ENCODE measurements at regions not wholly inside any gene's neighbourhood (a gene's known extent, or its start where the extent isn't known, plus 50 kb on each side); places are given as distances from the start of the nearest gene placed in this dataset.

DNA sequence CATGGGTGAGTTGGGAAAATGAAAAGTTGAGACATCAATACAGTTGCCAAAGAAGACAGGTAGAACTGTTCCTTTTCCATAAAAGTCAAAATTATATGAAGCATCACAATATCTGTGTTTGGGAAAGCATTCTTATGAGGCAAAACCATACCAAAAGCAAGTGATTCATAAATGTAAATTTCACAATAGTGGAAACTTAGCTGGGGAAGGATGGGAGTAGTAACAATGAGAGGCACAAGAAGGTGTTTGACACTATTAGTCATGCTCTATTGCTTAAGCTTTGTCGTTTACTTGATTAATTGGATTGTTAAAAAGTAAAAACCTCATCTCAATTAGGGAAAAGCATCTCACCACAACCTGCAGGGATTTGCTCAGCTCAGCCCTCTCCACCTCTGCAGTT is 240.2 kb downstream of the C7orf25 start:
- no peaks in the 10 kb centered on the region for H3K36me3 Mint-ChIP-seq (ENCODE audit: low read depth)
- POLR2A ChIA-PET, result no interaction called here
- TF ChIP-seq, protein P1, sequence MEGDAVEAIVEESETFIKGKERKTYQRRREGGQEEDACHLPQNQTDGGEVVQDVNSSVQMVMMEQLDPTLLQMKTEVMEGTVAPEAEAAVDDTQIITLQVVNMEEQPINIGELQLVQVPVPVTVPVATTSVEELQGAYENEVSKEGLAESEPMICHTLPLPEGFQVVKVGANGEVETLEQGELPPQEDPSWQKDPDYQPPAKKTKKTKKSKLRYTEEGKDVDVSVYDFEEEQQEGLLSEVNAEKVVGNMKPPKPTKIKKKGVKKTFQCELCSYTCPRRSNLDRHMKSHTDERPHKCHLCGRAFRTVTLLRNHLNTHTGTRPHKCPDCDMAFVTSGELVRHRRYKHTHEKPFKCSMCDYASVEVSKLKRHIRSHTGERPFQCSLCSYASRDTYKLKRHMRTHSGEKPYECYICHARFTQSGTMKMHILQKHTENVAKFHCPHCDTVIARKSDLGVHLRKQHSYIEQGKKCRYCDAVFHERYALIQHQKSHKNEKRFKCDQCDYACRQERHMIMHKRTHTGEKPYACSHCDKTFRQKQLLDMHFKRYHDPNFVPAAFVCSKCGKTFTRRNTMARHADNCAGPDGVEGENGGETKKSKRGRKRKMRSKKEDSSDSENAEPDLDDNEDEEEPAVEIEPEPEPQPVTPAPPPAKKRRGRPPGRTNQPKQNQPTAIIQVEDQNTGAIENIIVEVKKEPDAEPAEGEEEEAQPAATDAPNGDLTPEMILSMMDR (IDR thresholded peaks at IDR 0.05), result no peak

DNA sequence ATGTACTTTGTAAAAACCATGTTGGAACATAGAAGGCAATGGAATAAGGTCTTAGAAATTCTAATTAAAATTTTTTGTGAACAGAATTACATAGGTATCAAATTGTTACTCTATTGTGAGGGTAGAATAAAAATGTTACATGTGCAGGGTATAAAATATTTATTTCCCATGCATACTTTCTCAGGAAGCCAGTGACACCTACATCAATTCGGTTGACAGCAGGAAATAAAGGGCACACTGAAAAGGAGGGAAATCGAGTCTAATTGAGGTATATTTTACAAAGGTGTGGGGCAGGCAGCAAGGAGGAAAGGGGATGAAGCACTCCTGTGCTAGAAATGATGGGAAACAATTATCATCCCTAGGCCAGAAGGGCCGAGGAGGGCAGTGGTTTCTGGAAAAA is 244.9 kb downstream of the C7orf25 start:
- CTCF ChIA-PET, result no interaction called here
- TF ChIP-seq, protein P1 (IDR thresholded peaks at IDR 0.05), result no peak
- H3K27ac Mint-ChIP-seq, result no peak overlapping the region
- no peak overlapping the region for H3K4me3 Mint-ChIP-seq
- intact Hi-C loops (cut with micrococcal nuclease), result no loop called here
- POLR2A ChIA-PET, result no interaction called here
- no peaks in the 10 kb centered on the region for H3K27me3 Mint-ChIP-seq
- no peak for DNase-seq
- no peak for ATAC-seq
- H3K4me1 Mint-ChIP-seq (ENCODE audit: low read depth), result no peaks in the 10 kb centered on the region
- peaks cover 20% of the 10 kb centered on the region for H3K9me3 Mint-ChIP-seq
- H3K36me3 Mint-ChIP-seq (ENCODE audit: low read depth), result no peaks in the 10 kb centered on the region

More for the DNA sequence above, 240.2 kb downstream of the C7orf25 start:
- no peak overlapping the region for H3K4me3 Mint-ChIP-seq
- no peaks in the 10 kb centered on the region for H3K4me1 Mint-ChIP-seq (ENCODE audit: low read depth)
- H3K9me3 Mint-ChIP-seq, result peaks cover 10% of the 10 kb centered on the region
- no peak for DNase-seq
- no peak for ATAC-seq
- intact Hi-C loops (cut with micrococcal nuclease), result no loop called here
- CTCF ChIA-PET, result interaction anchor here (0.8 kb wide), 1 partner anchor 29 kb away, joined by 3 read pairs; no protein-coding TSS in a partner anchor
- no peak overlapping the region for H3K27ac Mint-ChIP-seq
- H3K27me3 Mint-ChIP-seq, result peaks cover 2% of the 10 kb centered on the region

DNA sequence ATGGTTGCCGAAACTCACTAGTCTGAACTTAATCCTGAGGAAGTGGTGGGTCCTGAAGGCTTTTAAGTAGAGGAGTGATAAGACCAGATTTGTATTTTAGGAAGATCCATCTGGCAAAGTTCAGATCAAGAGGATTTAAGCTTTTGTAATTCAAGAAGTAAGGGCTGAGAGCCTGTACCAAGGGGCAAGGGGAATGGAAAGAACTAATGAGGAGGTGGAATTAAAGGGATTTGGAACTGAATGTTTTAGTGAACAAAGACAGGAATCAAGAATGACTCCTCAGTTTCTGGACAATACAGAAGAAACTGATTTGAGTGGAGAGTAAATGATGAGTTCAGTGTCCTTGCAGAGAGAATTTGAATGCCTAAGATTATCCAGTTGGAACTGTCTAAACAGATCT is 249.0 kb downstream of the C7orf25 start:
- H3K27me3 Mint-ChIP-seq, result no peaks in the 10 kb centered on the region
- TF ChIP-seq, protein P1 (IDR thresholded peaks at IDR 0.05), result no peak
- DNase-seq (no peak), ATAC-seq (no peak)
- H3K36me3 Mint-ChIP-seq (ENCODE audit: low read depth), result no peaks in the 10 kb centered on the region
- no peaks in the 10 kb centered on the region for H3K4me1 Mint-ChIP-seq (ENCODE audit: low read depth)
- H3K4me3 Mint-ChIP-seq, result no peak overlapping the region
- intact Hi-C loops (cut with micrococcal nuclease), result no loop called here
- CTCF ChIA-PET, result no interaction called here
- POLR2A ChIA-PET, result no interaction called here
- peaks cover 21% of the 10 kb centered on the region for H3K9me3 Mint-ChIP-seq
- no peak overlapping the region for H3K27ac Mint-ChIP-seq

DNA sequence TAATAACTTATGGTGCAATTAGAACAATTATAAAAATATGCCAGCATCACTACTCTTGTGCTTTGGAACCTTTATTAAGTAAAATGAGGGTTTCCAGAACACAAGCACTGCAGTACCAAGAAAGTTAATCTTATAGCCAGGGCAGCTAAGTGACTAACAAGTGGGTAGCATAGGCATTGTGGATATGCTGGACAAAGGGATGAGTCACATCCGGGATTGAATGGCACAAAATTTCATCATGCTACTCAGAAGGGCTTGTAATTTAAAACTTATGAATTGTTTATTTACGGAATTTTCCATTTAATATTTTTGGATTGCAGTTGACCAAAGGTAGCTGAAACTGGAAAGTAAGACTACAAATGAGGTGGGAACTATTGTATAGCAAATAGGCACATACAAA is 250.6 kb downstream of the C7orf25 start:
- CTCF ChIA-PET, result no interaction called here
- DNase-seq (no peak), ATAC-seq (no peak)
- intact Hi-C loops (cut with micrococcal nuclease), result no loop called here
- H3K9me3 Mint-ChIP-seq, result peaks cover 11% of the 10 kb centered on the region
- TF ChIP-seq, protein P1 (IDR thresholded peaks at IDR 0.05), result no peak
- no peak overlapping the region for H3K4me3 Mint-ChIP-seq
- H3K27ac Mint-ChIP-seq, result no peak overlapping the region
- no peaks in the 10 kb centered on the region for H3K36me3 Mint-ChIP-seq (ENCODE audit: low read depth)
- POLR2A ChIA-PET, result no interaction called here
- H3K27me3 Mint-ChIP-seq, result no peaks in the 10 kb centered on the region
- H3K4me1 Mint-ChIP-seq (ENCODE audit: low read depth), result no peaks in the 10 kb centered on the region

DNA sequence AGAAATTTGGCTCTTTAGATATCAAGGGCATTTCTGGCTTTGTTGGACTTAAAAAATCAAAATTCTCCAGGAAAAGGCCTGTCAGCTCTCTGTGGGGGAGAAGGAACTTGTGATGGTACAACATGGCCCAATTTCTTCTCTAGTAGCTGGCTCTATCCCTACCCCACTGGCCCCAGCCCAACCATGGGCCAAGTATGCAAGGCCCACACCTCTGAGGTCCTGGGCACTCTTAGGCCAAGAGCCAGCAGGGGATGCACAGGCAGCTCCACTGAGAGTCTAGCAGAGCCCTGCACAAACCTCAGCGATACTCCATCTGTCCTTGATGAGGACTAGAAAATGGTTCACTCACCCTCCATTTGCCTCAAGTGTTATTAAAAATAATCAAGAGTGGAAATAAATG is 261.2 kb downstream of the C7orf25 start:
- ChIA-PET POLR2A (no interaction called here), CTCF (no interaction called here)
- Mint-ChIP-seq H3K27ac (no peak overlapping the region), H3K4me3 (no peak overlapping the region), H3K4me1 (ENCODE audit: low read depth) (no peaks in the 10 kb centered on the region), H3K36me3 (ENCODE audit: low read depth) (no peaks in the 10 kb centered on the region), H3K27me3 (no peaks in the 10 kb centered on the region), H3K9me3 (peaks cover 4% of the 10 kb centered on the region)
- TF ChIP-seq, protein P1 (IDR thresholded peaks at IDR 0.05), result no peak
- no peak for ATAC-seq
- intact Hi-C loops (cut with micrococcal nuclease), result no loop called here
- DNase-seq, result no peak

Measured in activated CD8-positive, alpha-beta T cell treated with anti-CD3 and anti-CD28 coated beads for 36 hours (primary cell).